Peyer's patch (tissue), 4 donors: ENCODE measurements at regions not wholly inside any gene's neighbourhood (a gene's known extent, or its start where the extent isn't known, plus 50 kb on each side); places are given as distances from the start of the nearest gene placed in this dataset.

ENCODE experiments used
- POLR2A ChIP-seq, 2 donors: fragments of 450-650 bp; IDR thresholded peaks; one replicate each; pipeline ENCODE4 v1.5.1; 2017; ENCODE audit warnings: antibody characterized with exemption in 2 of 2, mild to moderate bottlenecking in 2 of 2, moderate library complexity in 2 of 2
- TF ChIP-seq, protein P1 (sequence below), 6 experiments: fragments of 450-650 bp in 4 of 6; fragments of 200-600 bp in 2 of 6; sonication (generic) in 1 of 6; IDR thresholded peaks; one replicate each; pipeline ENCODE4 v1.5.1; 2017 to 2019; ENCODE audit warnings: antibody characterized with exemption in 6 of 6, mild to moderate bottlenecking in 3 of 6, moderate library complexity in 1 of 6

DNA sequence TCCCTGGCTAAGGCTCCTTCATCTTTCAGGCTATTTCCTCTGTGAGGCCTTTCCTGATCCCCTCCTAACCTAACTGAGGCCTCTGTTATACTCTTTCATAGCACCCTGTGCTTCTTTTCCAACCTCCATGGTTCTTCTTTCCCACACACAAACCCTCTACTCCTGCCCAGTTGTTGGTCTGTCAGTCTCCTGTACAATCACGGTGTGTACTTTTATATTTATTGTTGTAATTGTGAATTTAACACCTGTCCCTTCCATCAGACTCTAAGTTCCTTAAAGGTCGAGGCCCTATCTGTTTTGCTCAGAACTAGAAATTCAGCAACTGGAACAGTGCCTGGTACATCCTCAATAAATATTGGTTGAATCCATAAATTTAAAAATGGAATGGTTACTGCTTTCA, 100.2 kb upstream of the KCNE2 start:
- TF ChIP-seq, protein P1, sequence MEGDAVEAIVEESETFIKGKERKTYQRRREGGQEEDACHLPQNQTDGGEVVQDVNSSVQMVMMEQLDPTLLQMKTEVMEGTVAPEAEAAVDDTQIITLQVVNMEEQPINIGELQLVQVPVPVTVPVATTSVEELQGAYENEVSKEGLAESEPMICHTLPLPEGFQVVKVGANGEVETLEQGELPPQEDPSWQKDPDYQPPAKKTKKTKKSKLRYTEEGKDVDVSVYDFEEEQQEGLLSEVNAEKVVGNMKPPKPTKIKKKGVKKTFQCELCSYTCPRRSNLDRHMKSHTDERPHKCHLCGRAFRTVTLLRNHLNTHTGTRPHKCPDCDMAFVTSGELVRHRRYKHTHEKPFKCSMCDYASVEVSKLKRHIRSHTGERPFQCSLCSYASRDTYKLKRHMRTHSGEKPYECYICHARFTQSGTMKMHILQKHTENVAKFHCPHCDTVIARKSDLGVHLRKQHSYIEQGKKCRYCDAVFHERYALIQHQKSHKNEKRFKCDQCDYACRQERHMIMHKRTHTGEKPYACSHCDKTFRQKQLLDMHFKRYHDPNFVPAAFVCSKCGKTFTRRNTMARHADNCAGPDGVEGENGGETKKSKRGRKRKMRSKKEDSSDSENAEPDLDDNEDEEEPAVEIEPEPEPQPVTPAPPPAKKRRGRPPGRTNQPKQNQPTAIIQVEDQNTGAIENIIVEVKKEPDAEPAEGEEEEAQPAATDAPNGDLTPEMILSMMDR (IDR thresholded peaks at IDR 0.05): no peak
- no peak for TF ChIP-seq POLR2A (IDR thresholded peaks at IDR 0.05)
